HEK293T (cell line): ENCODE measurements at regions not wholly inside any gene's neighbourhood (a gene's known extent, or its start where the extent isn't known, plus 50 kb on each side); places are given as distances from the start of the nearest gene placed in this dataset.

ENCODE experiments used
- ARNT ChIP-seq: fragments of 450-650 bp; IDR thresholded peaks from 2 replicates; pipeline ENCODE4 v1.6.1; 2017; ENCODE audit warnings: mild to moderate bottlenecking
- BHLHE40 ChIP-seq: fragments of 450-650 bp; IDR thresholded peaks from 2 replicates; pipeline ENCODE4 v1.6.1; 2016; ENCODE audit warnings: mild to moderate bottlenecking, moderate library complexity, borderline replicate concordance
- ELF4 ChIP-seq: fragments of 450-650 bp; IDR thresholded peaks from 2 replicates; pipeline ENCODE4 v1.6.1; 2017; ENCODE audit warnings: antibody characterized with exemption
- FOXA1 ChIP-seq: fragments of 450-650 bp; IDR thresholded peaks from 2 replicates; pipeline ENCODE4 v1.6.1; 2016; ENCODE audit warnings: mild to moderate bottlenecking
- FOXK2 ChIP-seq: fragments of 450-650 bp; IDR thresholded peaks from 2 replicates; pipeline ENCODE4 v1.6.1; 2016; ENCODE audit warnings: mild to moderate bottlenecking
- FOXM1 ChIP-seq: fragments of 450-650 bp; IDR thresholded peaks from 2 replicates; pipeline ENCODE4 v1.6.1; 2017; ENCODE audit warnings: mild to moderate bottlenecking, borderline replicate concordance
- HDGF ChIP-seq: fragments of 450-650 bp; IDR thresholded peaks from 2 replicates; pipeline ENCODE4 v1.6.1; 2017; ENCODE audit warnings: antibody characterized with exemption, borderline replicate concordance
- LEF1 ChIP-seq: fragments of 450-650 bp; IDR thresholded peaks from 2 replicates; pipeline ENCODE4 v1.6.1; 2017; ENCODE audit warnings: mild to moderate bottlenecking, borderline replicate concordance
- NFRKB ChIP-seq: fragments of 450-650 bp; IDR thresholded peaks from 2 replicates; pipeline ENCODE4 v1.6.1; 2016; ENCODE audit warnings: mild to moderate bottlenecking, moderate library complexity
- SUZ12 ChIP-seq: fragments of 450-650 bp; IDR thresholded peaks from 2 replicates; pipeline ENCODE4 v1.6.1; 2016; ENCODE audit warnings: mild to moderate bottlenecking
- TARDBP ChIP-seq: fragments of 450-650 bp; IDR thresholded peaks from 2 replicates; pipeline ENCODE4 v1.6.1; 2016
- TF ChIP-seq, protein P1 (sequence below): fragments of 450-650 bp; IDR thresholded peaks from 2 replicates; pipeline ENCODE4 v1.6.1; 2016

DNA sequence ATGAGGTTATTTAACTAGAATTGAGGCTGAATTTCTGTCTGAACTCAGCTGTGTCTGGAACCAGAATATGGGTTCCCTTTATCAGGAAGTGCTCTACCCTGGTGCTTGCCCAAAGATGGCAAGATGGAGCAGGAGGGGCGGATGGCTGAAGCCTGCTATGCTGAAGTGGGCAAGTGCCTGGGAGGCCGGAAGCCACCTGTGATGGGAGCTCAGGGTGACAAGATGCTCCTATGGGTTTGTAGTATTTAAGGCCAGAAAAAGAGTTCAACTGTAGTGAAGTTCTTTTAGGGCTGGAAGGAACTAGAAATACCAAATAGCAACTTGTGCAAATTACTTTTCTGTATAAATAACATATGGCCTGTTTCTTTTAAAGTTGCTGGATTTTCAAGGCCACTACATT lies 808.9 kb upstream of the RAB6C start:
- TF ChIP-seq SUZ12: no peak
- TF ChIP-seq ARNT: no peak
- TF ChIP-seq FOXK2: no peak
- no peak for TF ChIP-seq TARDBP
- TF ChIP-seq ELF4: no peak
- TF ChIP-seq FOXA1: no peak
- no peak for TF ChIP-seq HDGF
- TF ChIP-seq, protein P1, sequence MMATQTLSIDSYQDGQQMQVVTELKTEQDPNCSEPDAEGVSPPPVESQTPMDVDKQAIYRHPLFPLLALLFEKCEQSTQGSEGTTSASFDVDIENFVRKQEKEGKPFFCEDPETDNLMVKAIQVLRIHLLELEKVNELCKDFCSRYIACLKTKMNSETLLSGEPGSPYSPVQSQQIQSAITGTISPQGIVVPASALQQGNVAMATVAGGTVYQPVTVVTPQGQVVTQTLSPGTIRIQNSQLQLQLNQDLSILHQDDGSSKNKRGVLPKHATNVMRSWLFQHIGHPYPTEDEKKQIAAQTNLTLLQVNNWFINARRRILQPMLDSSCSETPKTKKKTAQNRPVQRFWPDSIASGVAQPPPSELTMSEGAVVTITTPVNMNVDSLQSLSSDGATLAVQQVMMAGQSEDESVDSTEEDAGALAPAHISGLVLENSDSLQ: no peak
- TF ChIP-seq BHLHE40: no peak
- TF ChIP-seq FOXM1: no peak
- TF ChIP-seq LEF1: no peak
- TF ChIP-seq NFRKB: no peak
